Chondrocyte (in vitro differentiated cells): ENCODE measurements at regions not wholly inside any gene's neighbourhood (a gene's known extent, or its start where the extent isn't known, plus 50 kb on each side); places are given as distances from the start of the nearest gene placed in this dataset.

Experiments
- DNase-seq: peaks from one replicate; pipeline ENCODE4 v3.0.0; 2021; ENCODE audit warnings: mixed read lengths, low spot score
- H3K27ac Mint-ChIP-seq: one replicate; pipeline ENCODE4 v1.8.0; 2021; ENCODE audit warnings: mild to moderate bottlenecking, moderate library complexity, mixed read lengths; ENCODE audit not compliant: unreplicated experiment
- H3K27me3 Mint-ChIP-seq: 2 replicates; pipeline ENCODE4 v1.8.0; 2021; ENCODE audit warnings: low read depth, mixed read lengths
- H3K36me3 Mint-ChIP-seq: 2 replicates; pipeline ENCODE4 v1.8.0; 2021; ENCODE audit warnings: low read depth, mixed read lengths
- H3K4me1 Mint-ChIP-seq: 2 replicates; pipeline ENCODE4 v1.8.0; 2021; ENCODE audit warnings: low read depth, mild to moderate bottlenecking, mixed read lengths
- H3K4me3 Mint-ChIP-seq: one replicate; pipeline ENCODE4 v1.8.0; 2021; ENCODE audit warnings: mild to moderate bottlenecking, moderate library complexity, mixed read lengths; ENCODE audit not compliant: unreplicated experiment
- H3K9me3 Mint-ChIP-seq: 2 replicates; pipeline ENCODE4 v1.8.0; 2021; ENCODE audit warnings: low read depth, mixed read lengths
- TF ChIP-seq, protein P1 (sequence below): fragments of 200-600 bp; sonication (generic); IDR thresholded peaks from 2 replicates; pipeline ENCODE4 v1.5.0; 2021; ENCODE audit warnings: antibody characterized with exemption, mild to moderate bottlenecking, moderate library complexity

GRCh38 chr16:26668026-26668425 lies 398.7 kb upstream of the C16orf82 start:
- TF ChIP-seq, protein P1, sequence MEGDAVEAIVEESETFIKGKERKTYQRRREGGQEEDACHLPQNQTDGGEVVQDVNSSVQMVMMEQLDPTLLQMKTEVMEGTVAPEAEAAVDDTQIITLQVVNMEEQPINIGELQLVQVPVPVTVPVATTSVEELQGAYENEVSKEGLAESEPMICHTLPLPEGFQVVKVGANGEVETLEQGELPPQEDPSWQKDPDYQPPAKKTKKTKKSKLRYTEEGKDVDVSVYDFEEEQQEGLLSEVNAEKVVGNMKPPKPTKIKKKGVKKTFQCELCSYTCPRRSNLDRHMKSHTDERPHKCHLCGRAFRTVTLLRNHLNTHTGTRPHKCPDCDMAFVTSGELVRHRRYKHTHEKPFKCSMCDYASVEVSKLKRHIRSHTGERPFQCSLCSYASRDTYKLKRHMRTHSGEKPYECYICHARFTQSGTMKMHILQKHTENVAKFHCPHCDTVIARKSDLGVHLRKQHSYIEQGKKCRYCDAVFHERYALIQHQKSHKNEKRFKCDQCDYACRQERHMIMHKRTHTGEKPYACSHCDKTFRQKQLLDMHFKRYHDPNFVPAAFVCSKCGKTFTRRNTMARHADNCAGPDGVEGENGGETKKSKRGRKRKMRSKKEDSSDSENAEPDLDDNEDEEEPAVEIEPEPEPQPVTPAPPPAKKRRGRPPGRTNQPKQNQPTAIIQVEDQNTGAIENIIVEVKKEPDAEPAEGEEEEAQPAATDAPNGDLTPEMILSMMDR, result no peak
- Mint-ChIP-seq H3K4me1 (no peaks in the 10 kb centered on the region), H3K4me3 (no peak overlapping the region), H3K9me3 (peaks cover 11% of the 10 kb centered on the region), H3K27me3 (peaks cover 6% of the 10 kb centered on the region), H3K27ac (no peak overlapping the region), H3K36me3 (no peaks in the 10 kb centered on the region)
- DNase-seq, result no peak

DNA sequence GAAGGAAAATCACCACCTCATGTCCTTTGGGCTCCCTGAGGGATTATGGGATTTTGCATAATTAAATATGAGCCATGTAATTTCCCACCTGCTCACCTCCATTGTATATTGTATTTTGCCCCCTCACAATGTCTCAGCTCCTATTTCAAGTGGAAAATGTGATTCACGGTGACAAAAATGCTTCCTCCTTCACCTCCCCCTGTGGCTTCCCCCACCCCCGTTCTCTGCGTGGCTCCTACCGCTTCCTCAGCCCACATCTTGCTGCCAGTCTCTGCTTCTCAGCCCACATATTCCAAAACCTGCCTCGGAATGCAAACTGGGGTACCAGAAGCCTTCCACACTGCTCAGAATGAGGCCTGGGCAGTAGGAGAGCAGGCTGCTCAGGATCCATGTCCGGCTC lies 394.5 kb upstream of the C16orf82 start:
- no peaks in the 10 kb centered on the region for H3K36me3 Mint-ChIP-seq
- peaks cover 24% of the 10 kb centered on the region for H3K9me3 Mint-ChIP-seq
- no peaks in the 10 kb centered on the region for H3K4me1 Mint-ChIP-seq
- no peak for DNase-seq
- TF ChIP-seq, protein P1, result no peak
- H3K27me3 Mint-ChIP-seq, result peaks cover 2% of the 10 kb centered on the region
- H3K27ac Mint-ChIP-seq, result no peak overlapping the region
- no peak overlapping the region for H3K4me3 Mint-ChIP-seq

DNA sequence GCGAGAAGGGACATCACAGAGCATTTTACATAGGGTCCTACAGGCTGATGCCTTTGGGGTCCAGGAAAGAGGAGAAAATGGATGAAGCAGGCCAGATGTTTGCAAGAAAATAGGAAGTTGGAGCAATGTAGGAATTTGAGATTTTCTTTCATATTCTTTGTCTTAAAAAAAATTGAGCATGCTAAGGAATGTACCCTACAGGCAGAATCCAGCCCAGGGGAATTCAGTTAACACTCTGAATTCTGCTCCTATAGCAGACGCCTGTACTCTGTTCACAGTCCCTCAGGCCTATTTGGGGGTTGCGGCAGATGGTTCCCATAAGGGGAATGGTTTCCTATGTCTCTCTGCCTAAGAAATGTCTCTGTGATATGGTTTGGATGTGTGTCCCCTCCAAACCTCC lies 393.7 kb upstream of the C16orf82 start:
- Mint-ChIP-seq H3K4me3 (no peak overlapping the region), H3K36me3 (no peaks in the 10 kb centered on the region), H3K27me3 (peaks cover under 1% of the 10 kb centered on the region), H3K27ac (no peak overlapping the region), H3K9me3 (peaks cover 24% of the 10 kb centered on the region), H3K4me1 (no peaks in the 10 kb centered on the region)
- TF ChIP-seq, protein P1, result no peak
- DNase-seq, result no peak

- Mint-ChIP-seq H3K4me3 (no peak overlapping the region), H3K36me3 (no peaks in the 10 kb centered on the region), H3K27ac (no peak overlapping the region), H3K4me1 (no peaks in the 10 kb centered on the region), H3K27me3 (no peaks in the 10 kb centered on the region), H3K9me3 (peaks cover 3% of the 10 kb centered on the region)
- DNase-seq, result no peak
- TF ChIP-seq, protein P1, result no peak
Measured at GRCh38 chr16:26680671-26681070, 386.1 kb upstream of the C16orf82 start.

DNA sequence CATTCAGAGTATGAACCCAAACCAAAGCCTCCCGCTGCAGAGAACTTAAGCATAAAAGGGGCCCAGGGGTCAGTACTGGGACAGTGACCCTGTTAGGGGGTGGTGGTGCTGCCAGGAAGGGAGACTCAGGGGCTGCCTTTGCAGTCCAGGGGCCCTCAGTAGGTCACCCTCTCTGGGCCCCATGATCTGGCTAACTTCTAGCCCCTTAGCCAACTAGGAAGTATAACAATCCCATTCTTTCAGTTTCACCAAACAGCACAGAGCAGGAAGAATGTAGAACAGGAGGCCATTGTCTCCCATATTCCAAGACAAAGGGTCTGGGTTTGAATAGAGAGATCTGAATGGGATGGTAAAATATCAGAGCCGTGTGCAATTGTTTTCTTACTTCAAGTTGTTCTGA lies 378.6 kb upstream of the C16orf82 start:
- Mint-ChIP-seq H3K4me3 (no peak overlapping the region), H3K4me1 (no peaks in the 10 kb centered on the region), H3K9me3 (peaks cover 16% of the 10 kb centered on the region), H3K27me3 (no peaks in the 10 kb centered on the region), H3K36me3 (no peaks in the 10 kb centered on the region), H3K27ac (no peak overlapping the region)
- TF ChIP-seq, protein P1, result no peak
- DNase-seq, result no peak
